GM12891 (cell line): ENCODE measurements at regions not wholly inside any gene's neighbourhood (a gene's known extent, or its start where the extent isn't known, plus 50 kb on each side); places are given as distances from the start of the nearest gene placed in this dataset.

Experiments used
- PAX5 ChIP-seq: IDR thresholded peaks from 2 replicates; pipeline ENCODE4 v1.6.1; 2011; ENCODE audit warnings: low read length, moderate library complexity, mild to moderate bottlenecking; ENCODE audit not compliant: insufficient read depth, severe bottlenecking
- POLR2A ChIP-seq: IDR thresholded peaks from 2 replicates; pipeline ENCODE4 v1.6.1; 2011; ENCODE audit warnings: low read depth, low read length, control low read depth
- POLR2AphosphoS5 ChIP-seq: IDR thresholded peaks from 2 replicates; pipeline ENCODE4 v1.6.1; 2011; ENCODE audit warnings: low read depth, low read length, control low read depth
- POU2F2 ChIP-seq: IDR thresholded peaks from 2 replicates; pipeline ENCODE4 v1.6.1; 2011; ENCODE audit warnings: low read depth, mild to moderate bottlenecking, control low read depth, low read length, moderate library complexity
- SPI1 ChIP-seq: IDR thresholded peaks from 2 replicates; pipeline ENCODE4 v1.6.1; 2011; ENCODE audit warnings: low read depth, low read length, control low read depth
- TAF1 ChIP-seq: IDR thresholded peaks from 2 replicates; pipeline ENCODE4 v1.6.1; 2011; ENCODE audit warnings: low read depth, low read length, control low read depth

- TF ChIP-seq POLR2A: no peak
- no peak for TF ChIP-seq POLR2AphosphoS5
- TF ChIP-seq TAF1: no peak
- no peak for TF ChIP-seq SPI1
- TF ChIP-seq POU2F2: no peak
- no peak for TF ChIP-seq PAX5
Measured at GRCh38 chr21:32940079-32941014, 85.4 kb upstream of the OLIG2 start.
